SK-N-MC (cell line): ENCODE measurements at regions not wholly inside any gene's neighbourhood (a gene's known extent, or its start where the extent isn't known, plus 50 kb on each side); places are given as distances from the start of the nearest gene placed in this dataset.

ENCODE experiments used
- DNase-seq: peaks from one replicate; pipeline ENCODE4 v3.0.0-alpha.2; 2011; ENCODE audit warnings: low read depth, low spot score
- H3K27ac ChIP-seq: fragments of 200-600 bp; sonication (generic); 2 replicates; pipeline ENCODE4 v1.5.1; 2016; ENCODE audit warnings: mixed run types
- H3K36me3 ChIP-seq: fragments of 200-600 bp; sonication (generic); 2 replicates; pipeline ENCODE4 v1.6.1; 2017; ENCODE audit warnings: antibody characterized with exemption, low read length, mixed read lengths; ENCODE audit not compliant: insufficient read depth
- H3K4me3 ChIP-seq: fragments of 200-600 bp; sonication (generic); 2 replicates; pipeline ENCODE4 v1.5.1; 2016
- H3K9ac ChIP-seq: fragments of 200-600 bp; sonication (generic); 2 replicates; pipeline ENCODE4 v1.8.0; 2017; ENCODE audit warnings: mixed run types, mixed read lengths; ENCODE audit not compliant: insufficient read length
- H3K9me3 ChIP-seq: fragments of 200-600 bp; sonication (generic); 2 replicates; pipeline ENCODE4 v1.6.1; 2017; ENCODE audit warnings: low read depth, mild to moderate bottlenecking, antibody characterized with exemption, low read length, moderate library complexity, mixed read lengths
- EZH2 ChIP-seq: fragments of 200-600 bp; sonication (generic); IDR thresholded peaks from one replicate; pipeline ENCODE4 v1.6.1; 2017; ENCODE audit warnings: antibody characterized with exemption
- FOXP2 ChIP-seq: optimal IDR thresholded peaks from 2 replicates; pipeline ENCODE3; 2011; ENCODE audit warnings: mild to moderate bottlenecking, moderate library complexity; ENCODE audit not compliant: insufficient read depth; ENCODE audit errors: extremely low read length, control extremely low read depth
- POLR2AphosphoS5 ChIP-seq: IDR thresholded peaks from 2 replicates; pipeline ENCODE4 v1.6.1; 2012; ENCODE audit warnings: mild to moderate bottlenecking, low read depth, low read length, borderline replicate concordance

DNA sequence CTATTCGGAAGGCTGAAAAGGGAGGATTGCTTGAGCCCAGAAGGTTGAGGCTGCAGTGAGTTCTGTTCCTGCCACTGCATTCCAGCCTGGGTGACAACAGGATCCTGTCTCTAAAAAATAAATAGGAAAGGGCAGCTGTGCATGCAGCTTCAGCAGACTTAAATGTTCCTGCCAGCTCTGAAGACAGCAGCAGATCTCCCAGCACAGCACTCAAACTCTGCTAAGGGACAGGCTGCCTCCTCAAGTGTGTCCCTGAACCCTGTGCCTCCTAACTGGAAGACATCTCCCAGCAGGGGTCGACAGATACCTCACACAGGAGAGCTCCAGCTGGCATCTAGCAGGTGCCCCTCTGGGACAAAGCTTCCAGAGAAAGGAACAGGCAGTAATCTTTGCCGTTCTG lies 117.9 kb downstream of the CXCL12 start:
- no peak overlapping the region for H3K9ac ChIP-seq
- no peak overlapping the region for H3K4me3 ChIP-seq
- H3K36me3 ChIP-seq = no peaks in the 10 kb centered on the region
- TF ChIP-seq FOXP2 (no peak), EZH2 (no peak), POLR2AphosphoS5 (no peak)
- no peak overlapping the region for H3K27ac ChIP-seq
- no peaks in the 10 kb centered on the region for H3K9me3 ChIP-seq
- DNase-seq = no peak

DNA sequence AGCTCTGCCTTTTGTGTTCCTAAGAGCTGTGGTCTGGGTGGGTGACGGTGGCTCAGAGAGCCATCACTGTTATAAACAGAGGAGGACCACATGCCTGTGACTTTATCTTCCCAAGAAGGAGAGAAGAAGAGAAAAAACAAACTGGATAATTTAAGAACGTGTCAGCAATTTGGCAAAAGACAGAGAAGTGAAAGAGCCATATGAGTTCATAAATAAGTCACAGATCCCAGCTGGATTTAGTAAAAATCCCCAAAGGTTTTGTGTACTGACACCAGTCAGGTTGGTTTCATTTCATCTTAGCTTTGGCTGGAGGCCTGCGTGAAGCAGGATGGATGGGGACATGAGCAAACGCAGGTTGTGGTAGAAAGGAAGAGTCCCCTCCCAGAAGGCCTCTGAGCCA lies 120.7 kb downstream of the CXCL12 start:
- H3K9ac ChIP-seq = no peak overlapping the region
- no peak for TF ChIP-seq EZH2
- TF ChIP-seq FOXP2 = no peak
- TF ChIP-seq POLR2AphosphoS5 = no peak
- H3K4me3 ChIP-seq = no peak overlapping the region
- no peaks in the 10 kb centered on the region for H3K9me3 ChIP-seq
- no peaks in the 10 kb centered on the region for H3K36me3 ChIP-seq
- no peak for DNase-seq
- H3K27ac ChIP-seq = no peak overlapping the region

DNA sequence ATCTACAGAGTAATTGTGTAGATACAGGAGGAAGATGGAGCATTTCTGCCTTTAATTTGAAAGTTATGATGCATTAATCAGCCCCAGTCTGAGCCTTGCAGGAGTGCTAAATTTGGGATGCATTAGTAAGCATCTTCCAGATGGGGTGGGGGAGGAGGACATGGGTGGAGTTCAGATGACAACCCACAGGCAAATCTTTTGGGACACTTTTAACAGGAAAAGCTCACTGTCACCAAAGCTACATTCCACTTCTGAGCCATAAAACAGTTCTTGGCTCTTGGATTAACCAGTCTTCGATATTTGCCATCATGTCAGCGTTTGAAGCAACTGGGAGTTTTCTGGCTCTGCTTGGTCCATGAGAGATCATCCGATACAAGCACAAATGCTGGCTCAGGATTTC lies 121.1 kb downstream of the CXCL12 start:
- TF ChIP-seq EZH2 = no peak
- TF ChIP-seq FOXP2 = no peak
- TF ChIP-seq POLR2AphosphoS5 = no peak
- H3K27ac ChIP-seq = no peak overlapping the region
- no peak for DNase-seq
- H3K36me3 ChIP-seq = no peaks in the 10 kb centered on the region
- H3K4me3 ChIP-seq = no peak overlapping the region
- H3K9ac ChIP-seq = no peak overlapping the region
- no peaks in the 10 kb centered on the region for H3K9me3 ChIP-seq

DNA sequence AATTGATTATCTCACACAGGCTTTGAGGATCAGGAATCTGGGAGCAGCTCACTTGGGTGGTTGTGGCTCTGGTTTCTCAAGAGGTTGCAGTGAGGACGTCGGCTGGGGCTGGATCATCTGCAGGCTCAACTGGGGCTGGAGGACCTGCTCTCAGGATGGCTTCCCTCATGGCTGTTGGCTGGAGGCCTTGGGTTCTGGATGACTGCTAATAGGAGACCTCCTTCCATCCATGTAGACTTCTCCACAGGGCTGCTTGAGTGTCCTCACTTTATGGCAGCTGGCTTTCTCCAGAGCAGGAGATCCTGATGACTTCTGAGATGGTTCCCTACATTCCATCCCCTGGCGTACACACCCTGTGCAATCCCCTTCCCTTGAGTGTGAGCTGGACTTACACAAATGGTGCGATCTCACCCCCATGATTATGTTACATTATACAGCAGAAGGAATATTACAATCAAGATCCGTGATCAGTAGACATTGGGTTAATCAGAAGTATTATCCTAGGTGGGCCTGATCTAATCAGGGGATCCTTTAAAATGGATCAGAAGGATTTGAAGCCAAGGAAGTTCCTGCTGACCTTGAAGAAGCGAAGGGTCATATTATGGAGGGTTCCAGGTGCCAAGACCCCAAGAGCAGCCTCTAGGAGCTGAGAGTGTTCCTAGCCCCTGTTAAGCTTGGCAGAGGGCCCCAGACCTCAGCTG lies 122.2 kb downstream of the CXCL12 start:
- Histone ChIP-seq H3K9ac (no peak overlapping the region), H3K4me3 (no peak overlapping the region), H3K27ac (no peak overlapping the region), H3K36me3 (no peaks in the 10 kb centered on the region), H3K9me3 (no peaks in the 10 kb centered on the region)
- TF ChIP-seq POLR2AphosphoS5 (no peak), EZH2 (no peak), FOXP2 (no peak)
- DNase-seq = no peak

DNA sequence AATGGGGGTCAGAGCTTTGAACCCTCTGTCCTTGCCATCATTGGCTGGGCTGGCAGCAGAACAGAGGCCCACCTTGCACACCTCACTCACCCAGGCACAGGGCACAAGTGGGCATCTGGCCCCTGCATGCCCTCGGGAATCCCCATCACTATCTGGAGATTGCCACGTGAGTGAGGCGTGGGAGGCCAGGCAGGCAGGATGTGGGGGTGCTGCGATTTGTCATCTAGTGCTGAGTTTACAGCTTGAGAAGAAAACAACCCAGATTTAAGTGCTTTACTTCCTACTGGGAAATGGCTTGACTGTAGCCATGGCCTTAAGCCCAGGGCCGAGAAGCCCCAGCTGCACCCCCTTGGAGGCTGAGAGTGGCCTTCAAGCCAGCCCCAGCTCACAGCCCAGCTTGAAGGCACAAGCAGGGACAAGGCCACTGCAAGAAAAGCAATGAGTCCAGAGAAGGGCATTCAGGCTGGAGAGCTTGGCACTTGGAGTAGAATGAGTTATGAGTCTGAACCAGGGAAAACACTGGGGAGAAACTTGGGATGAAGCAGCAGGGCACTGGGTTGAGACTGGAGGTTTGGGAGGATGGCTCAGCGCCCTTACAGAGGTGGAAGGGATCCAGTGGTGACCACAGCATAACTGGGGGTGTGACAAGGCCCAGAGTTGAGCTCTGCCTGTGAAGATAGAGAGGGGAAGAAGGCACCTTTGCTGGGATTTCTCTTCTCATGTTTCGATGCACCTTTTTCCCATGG lies 123.0 kb downstream of the CXCL12 start:
- H3K36me3 ChIP-seq = no peaks in the 10 kb centered on the region
- no peak overlapping the region for H3K4me3 ChIP-seq
- no peaks in the 10 kb centered on the region for H3K9me3 ChIP-seq
- DNase-seq = no peak
- TF ChIP-seq EZH2 = no peak
- TF ChIP-seq FOXP2 = no peak
- no peak overlapping the region for H3K27ac ChIP-seq
- H3K9ac ChIP-seq = no peak overlapping the region

DNA sequence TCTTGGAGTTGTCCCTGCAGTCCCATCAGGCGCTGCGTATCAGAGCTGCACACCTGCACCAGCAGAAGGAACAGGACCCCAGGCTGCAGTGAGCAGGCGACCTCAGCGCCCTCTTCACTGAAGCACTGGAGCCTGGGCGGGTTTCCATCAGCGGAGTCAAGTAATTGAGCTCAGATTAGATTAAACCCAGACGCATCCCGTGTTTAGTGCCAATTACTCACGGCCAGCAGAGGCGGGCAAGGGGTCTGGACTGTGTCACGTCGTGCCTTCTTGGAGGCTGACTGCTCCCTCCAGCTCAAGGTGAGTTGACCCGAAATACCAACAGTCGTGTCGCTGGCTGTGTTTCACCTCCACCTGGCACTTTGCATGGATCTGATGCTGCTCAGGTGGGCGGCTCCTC lies 123.6 kb downstream of the CXCL12 start:
- Histone ChIP-seq H3K4me3 (no peak overlapping the region), H3K9me3 (no peaks in the 10 kb centered on the region), H3K36me3 (no peaks in the 10 kb centered on the region), H3K27ac (no peak overlapping the region), H3K9ac (no peak overlapping the region)
- DNase-seq = no peak
- TF ChIP-seq FOXP2 (no peak), POLR2AphosphoS5 (no peak), EZH2 (no peak)

DNA sequence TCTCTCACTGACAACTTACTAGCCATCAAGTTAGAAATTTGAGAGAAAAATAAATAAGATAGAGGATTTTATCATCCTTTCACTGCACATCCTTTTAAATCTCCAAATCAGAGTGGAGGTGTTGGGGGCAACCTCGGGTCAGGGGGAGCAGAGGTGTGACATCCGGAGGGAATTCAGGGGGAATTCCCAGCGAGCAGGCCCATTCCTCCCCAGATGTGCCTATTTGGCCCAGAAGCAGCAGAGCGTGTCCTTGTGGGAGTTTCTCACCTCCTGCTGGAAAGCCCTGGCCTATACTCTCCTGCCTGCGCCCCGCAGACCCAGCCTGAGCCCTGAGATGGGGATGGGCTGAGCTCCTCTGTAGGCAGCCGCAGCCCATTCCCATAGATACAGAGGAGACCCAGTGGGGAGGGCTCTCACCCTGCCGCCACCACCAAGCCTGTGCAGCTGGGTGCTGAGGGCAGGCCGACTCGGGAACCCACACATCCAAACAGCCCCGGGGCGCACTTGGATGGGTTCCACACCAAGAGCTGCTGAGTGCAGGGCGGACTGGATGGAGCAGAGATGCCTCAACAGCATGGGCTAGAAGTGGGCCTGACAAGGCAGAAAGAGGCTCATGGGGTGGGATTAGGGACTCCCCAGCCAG lies 124.5 kb downstream of the CXCL12 start:
- Histone ChIP-seq H3K4me3 (no peak overlapping the region), H3K27ac (no peak overlapping the region), H3K9me3 (no peaks in the 10 kb centered on the region), H3K9ac (no peak overlapping the region), H3K36me3 (no peaks in the 10 kb centered on the region)
- TF ChIP-seq EZH2 (no peak), POLR2AphosphoS5 (no peak), FOXP2 (no peak)
- no peak for DNase-seq

DNA sequence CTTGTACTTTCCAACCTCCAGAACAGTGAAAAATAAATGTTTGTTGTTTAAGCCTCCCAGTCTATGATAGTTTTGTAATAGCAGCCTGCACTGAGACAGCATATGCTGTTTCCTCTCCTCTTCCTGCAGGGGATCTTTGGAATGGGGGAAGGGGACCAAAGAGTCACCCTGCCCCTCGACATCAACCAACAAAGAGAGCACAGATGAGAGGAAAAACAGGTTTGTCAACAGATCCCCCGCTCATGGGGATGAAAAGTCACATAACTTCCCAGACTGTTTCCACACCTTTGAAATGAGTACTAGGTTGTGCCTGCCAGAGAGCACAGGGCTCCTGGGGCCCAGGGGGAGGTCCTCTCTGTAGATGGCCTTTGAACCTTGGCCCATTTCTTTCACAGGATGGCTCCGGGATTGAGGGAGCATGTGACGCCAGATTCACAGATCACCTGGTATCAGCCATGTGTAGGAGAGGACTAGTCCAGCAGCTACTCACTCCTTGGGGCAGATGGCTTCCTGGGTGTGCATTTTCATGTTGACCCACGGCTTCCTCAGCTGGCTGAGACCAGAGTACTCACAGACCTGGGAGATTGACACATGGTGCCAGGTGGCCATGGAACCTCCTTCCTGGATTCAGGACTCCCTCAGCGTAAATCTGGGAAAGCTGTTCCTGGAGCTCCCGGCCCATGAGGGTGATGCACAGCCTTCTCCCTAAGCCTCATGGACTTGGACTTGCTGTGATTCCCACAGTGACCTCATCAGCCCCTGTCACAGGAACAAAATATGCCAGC lies 125.6 kb downstream of the CXCL12 start:
- Histone ChIP-seq H3K9me3 (no peaks in the 10 kb centered on the region), H3K36me3 (no peaks in the 10 kb centered on the region), H3K9ac (no peak overlapping the region), H3K27ac (no peak overlapping the region), H3K4me3 (no peak overlapping the region)
- TF ChIP-seq POLR2AphosphoS5 (no peak), EZH2 (no peak), FOXP2 (no peak)
- no peak for DNase-seq
